ENCODE measurements at regions not wholly inside any gene's neighbourhood (a gene's known extent, or its start where the extent isn't known, plus 50 kb on each side); places are given as distances from the start of the nearest gene placed in this dataset.

- H3K4me3 ChIP-seq (replicated peaks in 1 of 4; ENCODE audit: control extremely low read depth in 1 of 4, insufficient read depth in 1 of 4, low read depth in 3 of 4, low read length in 4 of 4), result peak overlapping the region; percentile 44 to 82 (median 66)
- H2AFZ ChIP-seq (ENCODE audit: low read length), result peak overlapping the region; percentile 97
- no peak overlapping the region for H3K9ac ChIP-seq (ENCODE audit: insufficient read depth, low read length)
- no peak for TF ChIP-seq EZH2 (IDR thresholded peaks at IDR 0.05; ENCODE audit: low read length, missing control alignments)
- no peak for TF ChIP-seq CTCF (conservative IDR thresholded peaks at IDR 0.05 in 1 of 2, IDR thresholded peaks at IDR 0.05 in 1 of 2; ENCODE audit: low read depth in 1 of 2, low read length in 2 of 2)
- H3K79me2 ChIP-seq (ENCODE audit: control insufficient read depth, insufficient read depth, low read length), result no peaks in the 10 kb centered on the region
- H3K9me3 ChIP-seq (ENCODE audit: control insufficient read depth, insufficient read depth, low read depth, low read length), result no peaks in the 10 kb centered on the region
- no peaks in the 10 kb centered on the region for H3K36me3 ChIP-seq (ENCODE audit: control insufficient read depth, insufficient read depth, low read length)
- peak overlapping the region; percentile 82 for H3K4me2 ChIP-seq (ENCODE audit: extremely low read depth, insufficient read depth, low read length)
- no peaks in the 10 kb centered on the region for H4K20me1 ChIP-seq (ENCODE audit: control insufficient read depth, extremely low read depth, insufficient read depth, low read length)
- H3K27ac ChIP-seq (ENCODE audit: insufficient read depth, low read length), result peak overlapping the region; percentile 28
- DNase-seq (ENCODE audit: low read depth in 2 of 2), result peak; percentile 29 to 62
- H3K4me1 ChIP-seq (ENCODE audit: control insufficient read depth, extremely low read depth, insufficient read depth, low read length), result peaks cover 2% of the 10 kb centered on the region
- H3K27me3 ChIP-seq (ENCODE audit: control insufficient read depth, insufficient read depth, low read length), result no peaks in the 10 kb centered on the region
Measured at GRCh38 chr4:107210450-107211239, 174.5 kb upstream of the DKK2 start.

DNA sequence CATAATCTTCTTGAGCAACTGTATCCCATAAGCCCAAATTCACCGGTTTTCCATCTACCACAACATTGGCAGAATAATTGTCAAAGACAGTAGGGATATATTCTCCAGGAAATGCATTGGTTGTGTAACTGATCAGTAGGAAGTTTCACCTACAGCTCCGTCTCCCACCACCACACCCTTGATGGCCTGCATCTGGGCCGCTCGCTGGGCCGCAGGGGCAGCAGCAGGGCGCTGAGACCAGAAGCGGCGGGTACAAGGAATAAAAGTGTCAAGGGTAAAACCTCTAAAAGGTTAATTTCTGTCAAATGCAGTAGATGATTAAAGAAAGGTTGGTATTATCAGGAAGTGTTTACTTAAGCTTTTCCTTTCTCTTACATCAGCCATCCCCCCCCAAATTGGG is 167.6 kb upstream of the DKK2 start:
- TF ChIP-seq CTCF (conservative IDR thresholded peaks at IDR 0.05 in 1 of 2, IDR thresholded peaks at IDR 0.05 in 1 of 2; ENCODE audit: low read depth in 1 of 2, low read length in 2 of 2) (no peak), EZH2 (IDR thresholded peaks at IDR 0.05; ENCODE audit: low read length, missing control alignments) (no peak)
- Histone ChIP-seq H3K9ac (ENCODE audit: insufficient read depth, low read length) (no peak overlapping the region), H3K36me3 (ENCODE audit: control insufficient read depth, insufficient read depth, low read length) (no peaks in the 10 kb centered on the region), H3K79me2 (ENCODE audit: control insufficient read depth, insufficient read depth, low read length) (no peaks in the 10 kb centered on the region), H3K4me1 (ENCODE audit: control insufficient read depth, extremely low read depth, insufficient read depth, low read length) (peaks cover 2% of the 10 kb centered on the region), H3K27ac (ENCODE audit: insufficient read depth, low read length) (no peak overlapping the region), H4K20me1 (ENCODE audit: control insufficient read depth, extremely low read depth, insufficient read depth, low read length) (no peaks in the 10 kb centered on the region), H3K4me2 (ENCODE audit: extremely low read depth, insufficient read depth, low read length) (no peak overlapping the region), H3K27me3 (ENCODE audit: control insufficient read depth, insufficient read depth, low read length) (no peaks in the 10 kb centered on the region), H2AFZ (ENCODE audit: low read length) (no peak overlapping the region), H3K4me3 (replicated peaks in 1 of 4; ENCODE audit: control extremely low read depth in 1 of 4, insufficient read depth in 1 of 4, low read depth in 3 of 4, low read length in 4 of 4) (no peak overlapping the region), H3K9me3 (ENCODE audit: control insufficient read depth, insufficient read depth, low read depth, low read length) (no peaks in the 10 kb centered on the region)
- no peak for DNase-seq (ENCODE audit: low read depth in 2 of 2)

GRCh38 chr4:107202744-107203143 is 166.6 kb upstream of the DKK2 start:
- TF ChIP-seq EZH2 (IDR thresholded peaks at IDR 0.05; ENCODE audit: low read length, missing control alignments) (no peak), CTCF (conservative IDR thresholded peaks at IDR 0.05 in 1 of 2, IDR thresholded peaks at IDR 0.05 in 1 of 2; ENCODE audit: low read depth in 1 of 2, low read length in 2 of 2) (no peak)
- Histone ChIP-seq H2AFZ (ENCODE audit: low read length) (no peak overlapping the region), H3K9me3 (ENCODE audit: control insufficient read depth, insufficient read depth, low read depth, low read length) (no peaks in the 10 kb centered on the region), H3K27me3 (ENCODE audit: control insufficient read depth, insufficient read depth, low read length) (no peaks in the 10 kb centered on the region), H4K20me1 (ENCODE audit: control insufficient read depth, extremely low read depth, insufficient read depth, low read length) (no peaks in the 10 kb centered on the region), H3K36me3 (ENCODE audit: control insufficient read depth, insufficient read depth, low read length) (no peaks in the 10 kb centered on the region), H3K4me2 (ENCODE audit: extremely low read depth, insufficient read depth, low read length) (no peak overlapping the region), H3K9ac (ENCODE audit: insufficient read depth, low read length) (no peak overlapping the region), H3K4me1 (ENCODE audit: control insufficient read depth, extremely low read depth, insufficient read depth, low read length) (peaks cover 2% of the 10 kb centered on the region), H3K27ac (ENCODE audit: insufficient read depth, low read length) (no peak overlapping the region), H3K4me3 (replicated peaks in 1 of 4; ENCODE audit: control extremely low read depth in 1 of 4, insufficient read depth in 1 of 4, low read depth in 3 of 4, low read length in 4 of 4) (no peak overlapping the region), H3K79me2 (ENCODE audit: control insufficient read depth, insufficient read depth, low read length) (no peaks in the 10 kb centered on the region)
- DNase-seq (ENCODE audit: low read depth in 2 of 2), result peak in 1 of 2 donors; percentile 16
